Inflammatory macrophage treated with lipopolysaccharide for 4 hours (primary cell): ENCODE measurements at regions not wholly inside any gene's neighbourhood (a gene's known extent, or its start where the extent isn't known, plus 50 kb on each side); places are given as distances from the start of the nearest gene placed in this dataset.
"Not testable (repeated sequence)": the region's sequence is repeated elsewhere in the genome, so short reads cannot be mapped to it uniquely, and the experiment has no call there.

Experiments used
- DNase-seq: peaks from one replicate; pipeline ENCODE4 v3.0.0-alpha.2; 2020

- DNase-seq = no peak
Observed at GRCh38 chr11:95432714-95433503, 201.9 kb upstream of the SESN3 start.

DNA sequence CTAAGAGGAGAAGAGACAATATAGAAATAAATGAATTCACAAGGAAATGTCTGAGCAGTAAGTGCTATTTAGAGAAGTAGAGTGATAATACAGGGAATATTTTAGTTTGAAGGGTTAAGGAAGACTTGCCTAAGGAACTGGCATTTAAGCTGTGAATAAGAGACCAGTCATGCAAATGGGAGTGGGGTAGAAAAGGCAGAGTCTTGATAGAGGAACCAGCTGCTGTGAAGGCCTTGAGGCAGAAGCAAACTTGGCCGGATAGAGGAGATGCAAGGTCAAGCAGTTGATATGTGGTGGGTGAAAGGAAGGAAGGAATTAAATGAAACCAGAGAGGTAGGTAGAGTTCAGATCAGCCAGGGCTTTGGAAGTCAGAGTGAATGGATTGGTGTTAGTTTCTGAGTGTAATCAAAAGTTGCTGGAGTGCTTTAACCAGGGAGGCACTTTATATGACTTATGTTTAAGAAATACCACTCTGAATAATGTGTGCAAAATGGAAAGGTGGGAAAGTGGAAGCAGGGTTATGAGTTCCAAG is 198.4 kb upstream of the SESN3 start:
- no peak for DNase-seq

GRCh38 chr11:95426823-95427462 is 195.9 kb upstream of the SESN3 start:
- DNase-seq = no peak

GRCh38 chr11:95419915-95420314 is 188.9 kb upstream of the SESN3 start:
- no peak for DNase-seq

GRCh38 chr11:95418916-95419315 is 187.9 kb upstream of the SESN3 start:
- DNase-seq = no peak

DNA sequence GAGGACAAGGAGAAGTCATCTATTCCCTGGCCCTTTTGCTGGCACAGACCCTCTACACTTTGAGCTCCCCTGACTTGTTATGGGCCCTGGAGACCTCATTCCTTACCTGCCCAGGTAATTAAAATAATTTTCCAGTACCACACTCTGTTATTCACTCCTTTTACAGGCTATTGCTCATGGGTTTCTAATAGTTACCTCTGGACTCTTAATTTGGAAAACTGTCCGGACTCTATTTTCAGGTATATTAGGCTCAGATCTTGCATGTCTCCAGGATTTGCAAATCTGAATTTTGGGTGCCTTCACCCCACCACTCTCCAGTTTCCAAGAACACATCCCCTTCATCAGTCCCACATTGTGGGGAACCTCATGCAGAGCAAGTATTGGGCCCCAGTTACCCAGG is 186.8 kb upstream of the SESN3 start:
- DNase-seq = no peak

DNA sequence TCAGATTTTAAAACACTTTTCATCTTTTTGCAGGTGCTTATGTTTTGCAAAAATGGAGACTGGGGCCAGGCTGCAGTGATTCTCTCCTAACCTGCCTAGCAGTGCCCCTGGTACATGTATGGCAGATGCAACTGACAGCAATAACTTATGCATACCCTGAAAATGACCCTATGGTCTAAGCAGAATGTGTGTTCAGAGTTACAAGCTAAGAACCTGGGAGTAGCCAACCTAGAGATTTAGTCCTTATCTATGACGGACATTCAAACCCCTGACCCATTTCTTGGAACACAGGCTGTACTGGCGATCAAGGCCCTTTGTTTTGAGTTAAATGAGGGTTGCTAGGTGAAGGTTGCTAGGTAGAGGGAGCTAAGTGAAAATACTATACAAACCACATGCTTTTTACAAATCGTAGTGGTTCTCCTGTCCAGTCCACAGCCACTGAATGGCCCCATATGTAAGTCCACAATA is 184.9 kb upstream of the SESN3 start:
- DNase-seq = no peak

DNA sequence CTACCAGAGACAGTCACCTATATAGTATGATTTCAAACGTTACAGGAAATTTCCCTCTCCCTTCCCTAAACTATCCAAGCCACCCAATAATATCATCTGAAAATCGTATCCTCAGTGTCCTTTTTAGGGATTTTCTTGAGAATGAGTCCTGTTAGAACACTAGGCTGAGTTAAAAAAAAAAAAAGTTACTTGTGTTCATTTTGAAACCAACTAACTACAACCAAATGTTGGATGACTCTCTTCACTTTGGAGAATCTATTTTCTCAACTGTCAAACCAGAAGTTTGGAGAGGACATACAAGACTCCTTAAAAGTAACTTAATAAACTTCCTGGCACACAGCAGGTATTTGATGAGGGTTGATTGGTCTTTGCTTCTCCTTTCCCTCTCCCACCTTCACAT is 183.2 kb upstream of the SESN3 start:
- no peak for DNase-seq

- no peak for DNase-seq
Observed at GRCh38 chr11:95413761-95414160, 182.8 kb upstream of the SESN3 start.

DNA sequence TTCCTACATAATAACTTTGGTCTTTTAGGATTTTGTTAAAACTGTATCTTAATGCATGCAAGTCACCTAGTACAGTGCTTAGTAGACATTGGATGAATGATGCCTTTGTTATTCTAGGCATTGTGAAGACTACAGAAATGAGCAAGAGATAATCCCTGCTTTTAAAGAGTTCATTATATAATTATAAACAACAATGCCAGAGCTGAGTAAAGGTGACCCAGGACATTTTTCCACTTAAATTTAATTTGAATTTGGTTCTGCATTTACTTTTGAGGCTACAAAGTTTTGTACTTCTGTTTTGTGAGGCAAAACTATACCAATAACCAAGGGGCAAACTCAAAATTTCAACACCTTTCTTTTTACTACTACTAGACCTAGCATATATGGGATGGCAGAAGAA is 182.0 kb upstream of the SESN3 start:
- no peak for DNase-seq

DNA sequence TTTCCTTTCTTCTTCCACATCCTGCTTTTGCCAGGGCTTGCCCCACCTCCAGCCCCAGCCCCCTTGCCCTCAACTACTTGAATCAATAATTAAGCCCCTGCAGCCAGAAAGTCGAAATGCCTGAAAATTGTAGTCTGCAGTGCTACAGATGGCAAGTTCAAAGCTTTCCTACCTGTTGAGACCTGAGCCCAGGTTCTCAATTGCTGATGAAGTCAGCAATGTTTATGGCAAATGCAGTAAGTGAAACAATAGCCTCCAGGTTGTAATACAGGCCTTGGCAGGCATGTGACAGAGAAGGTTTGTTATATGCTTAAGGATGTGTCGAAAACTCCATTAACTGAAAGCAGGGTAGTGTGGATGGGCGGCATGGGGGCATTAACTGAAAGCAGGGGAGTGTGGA is 181.1 kb upstream of the SESN3 start:
- no peak for DNase-seq

DNA sequence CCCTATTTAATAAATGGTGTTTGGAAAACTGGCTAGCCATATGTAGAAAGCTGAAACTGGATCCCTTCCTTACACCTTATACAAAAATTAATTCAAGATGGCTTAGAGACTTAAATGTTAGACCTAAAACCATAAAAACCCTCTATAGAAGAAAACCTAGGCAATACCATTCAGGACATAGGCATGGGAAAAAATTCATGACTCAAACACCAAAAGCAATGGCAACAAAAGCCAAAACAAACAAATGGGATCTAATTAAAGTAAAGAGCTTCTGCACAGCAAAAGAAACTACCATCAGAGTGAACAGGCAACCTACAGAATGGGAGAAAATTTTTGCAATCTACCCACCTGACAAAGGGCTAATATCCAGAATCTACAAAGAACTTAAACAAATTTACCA is 179.7 kb upstream of the SESN3 start:
- not testable (repeated sequence) for DNase-seq

DNA sequence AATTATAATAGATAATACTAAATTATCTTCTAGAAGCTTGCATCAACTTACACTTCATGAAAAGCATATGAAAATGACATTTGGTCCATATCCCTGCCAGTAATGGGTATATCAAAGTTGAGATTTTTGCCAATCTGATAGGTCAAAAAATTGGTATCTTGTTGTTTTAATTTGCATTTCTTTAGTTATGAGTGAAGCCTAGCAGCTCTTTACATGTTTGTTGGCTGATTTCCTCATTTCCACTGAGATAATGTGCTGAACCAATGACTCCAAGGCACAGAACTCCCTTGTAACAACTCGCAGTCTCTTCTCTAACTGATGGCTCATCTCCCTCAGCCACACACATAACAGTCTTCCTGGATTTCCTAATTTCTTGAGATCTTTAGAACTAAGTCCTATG is 175.3 kb upstream of the SESN3 start:
- DNase-seq = no peak

- DNase-seq = no peak
Observed at GRCh38 chr11:95404370-95404769, 173.4 kb upstream of the SESN3 start.

DNA sequence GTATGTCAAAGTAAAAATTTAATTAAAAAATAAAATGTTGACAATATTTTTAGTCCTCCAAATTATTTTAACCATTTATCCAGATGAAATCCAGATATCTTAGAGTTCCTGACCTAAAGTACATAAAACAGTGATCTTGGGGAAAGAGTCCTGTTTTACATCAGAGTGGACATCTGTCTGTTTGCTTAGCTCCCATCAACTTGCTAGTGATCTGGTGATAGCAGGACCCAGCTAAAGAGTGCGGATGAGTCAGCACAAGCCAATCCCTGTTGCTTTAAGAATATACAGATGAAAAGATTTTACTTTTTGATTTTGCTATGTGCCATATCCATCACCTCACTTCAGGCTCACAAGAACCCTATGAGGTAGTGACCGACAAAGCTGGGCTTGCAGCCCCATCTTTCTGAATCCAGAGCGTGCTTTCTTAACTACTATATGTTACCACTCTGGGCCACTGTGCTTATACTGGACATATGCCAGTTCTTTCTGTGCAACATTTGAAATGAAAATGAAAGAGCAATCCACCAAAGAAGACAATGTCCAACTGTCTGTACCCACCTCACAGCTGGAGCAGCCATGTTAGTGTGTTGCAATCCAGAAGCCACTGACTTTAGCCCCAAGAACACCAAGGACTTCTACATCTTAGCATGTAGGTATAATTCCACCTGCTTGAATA is 167.6 kb upstream of the SESN3 start:
- DNase-seq = no peak

- no peak for DNase-seq
Observed at GRCh38 chr11:95392644-95393043, 161.6 kb upstream of the SESN3 start.

- no peak for DNase-seq
Observed at GRCh38 chr11:95389427-95389826, 158.4 kb upstream of the SESN3 start.

GRCh38 chr11:95388086-95388485 is 157.1 kb upstream of the SESN3 start:
- DNase-seq = no peak

DNA sequence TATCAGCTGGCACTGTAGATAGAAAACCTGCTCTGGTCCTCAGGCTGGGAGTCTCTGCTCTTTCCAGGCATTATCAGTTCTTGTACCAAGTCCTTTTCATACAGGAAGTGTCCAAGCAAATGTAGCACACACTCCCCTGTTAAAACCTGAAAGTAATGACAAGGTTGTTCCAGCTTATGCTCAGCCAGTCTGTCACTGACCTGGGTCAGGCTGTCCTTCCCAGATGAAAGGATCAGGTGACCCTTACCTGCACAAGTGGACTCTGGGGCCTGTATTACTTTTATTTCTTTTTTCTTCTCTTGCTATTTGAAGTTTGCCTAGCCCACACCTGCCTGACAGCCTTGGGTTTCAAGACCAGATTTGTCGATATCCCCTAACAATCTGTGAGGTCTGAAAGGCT is 156.3 kb upstream of the SESN3 start:
- DNase-seq = no peak

GRCh38 chr11:95385577-95385976 is 154.6 kb upstream of the SESN3 start:
- no peak for DNase-seq

DNA sequence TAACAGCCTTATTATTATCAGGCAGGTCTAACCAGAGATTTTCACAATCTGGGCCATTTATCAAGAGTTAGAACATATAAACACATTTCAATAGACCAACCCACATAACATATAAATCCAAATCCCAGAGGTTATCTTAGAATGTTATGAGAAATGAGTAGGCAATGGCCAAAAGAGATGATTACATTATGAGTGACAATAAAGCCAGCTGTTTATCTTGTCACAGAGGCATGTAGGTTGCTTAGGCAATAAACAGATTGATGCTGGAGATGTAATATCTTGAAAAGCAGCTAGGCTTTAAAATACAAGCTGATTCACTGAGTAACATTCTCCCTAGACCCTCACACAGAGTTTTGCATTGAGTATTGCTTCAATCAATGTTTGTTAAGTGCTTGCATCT is 148.5 kb upstream of the SESN3 start:
- DNase-seq = no peak

GRCh38 chr11:95378789-95379188 is 147.8 kb upstream of the SESN3 start:
- DNase-seq = no peak

DNA sequence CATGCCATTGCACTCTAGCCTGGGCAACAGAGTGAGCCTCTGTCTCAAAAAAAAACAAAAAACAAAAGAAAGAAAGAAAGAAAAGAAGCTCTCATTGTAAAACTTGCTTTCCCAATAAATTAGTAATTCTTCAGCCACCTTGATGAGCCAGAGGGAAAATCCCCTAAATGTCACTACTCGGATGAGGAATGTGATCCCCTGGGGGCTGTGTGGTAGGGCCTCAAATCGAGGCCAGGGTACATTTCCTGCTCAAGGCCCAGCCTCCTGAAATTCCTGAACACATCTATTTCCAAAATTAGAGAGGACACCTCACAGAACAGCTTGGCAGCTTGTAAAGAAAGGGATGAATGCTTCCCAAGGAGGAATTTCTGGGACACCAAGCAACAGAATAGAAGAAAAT is 147.1 kb upstream of the SESN3 start:
- DNase-seq = no peak

DNA sequence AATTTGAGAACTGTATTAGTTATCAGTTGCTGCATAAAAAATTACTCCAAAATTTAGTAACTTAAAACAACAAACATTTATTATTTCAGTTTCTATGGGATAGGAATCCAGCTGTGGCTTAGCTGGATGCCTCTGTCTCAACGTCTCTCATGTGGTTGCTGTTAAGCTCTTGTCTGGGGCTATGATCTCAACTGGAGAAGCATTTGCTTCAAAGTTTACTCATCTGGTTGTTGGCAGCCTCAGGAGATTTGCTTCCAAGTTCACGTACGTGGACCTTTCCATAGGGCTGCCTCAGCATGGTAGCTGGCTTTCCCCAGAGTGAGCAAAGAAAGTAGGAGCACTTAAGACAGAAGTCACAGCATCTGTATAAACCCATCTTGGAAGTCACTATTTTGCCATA is 144.9 kb upstream of the SESN3 start:
- no peak for DNase-seq
